DMS 273 (cell line): ENCODE measurements at regions not wholly inside any gene's neighbourhood (a gene's known extent, or its start where the extent isn't known, plus 50 kb on each side); places are given as distances from the start of the nearest gene placed in this dataset.
"Not testable (repeated sequence)": the region's sequence is repeated elsewhere in the genome, so short reads cannot be mapped to it uniquely, and the experiment has no call there.

Experiments
- DNase-seq: peaks from one replicate; lab custom pipeline; 2025; ENCODE audit not compliant: unreplicated experiment; lab: John Stamatoyannopoulos, UW

GRCh38 chr9:115849679-115850412 is 303.7 kb upstream of the PAPPA start:
- no peak for DNase-seq

- DNase-seq: no peak
Observed at GRCh38 chr9:115850548-115851304, 302.9 kb upstream of the PAPPA start.

GRCh38 chr9:115855458-115856133 is 298.0 kb upstream of the PAPPA start:
- no peak for DNase-seq

GRCh38 chr9:115858421-115858820 is 295.2 kb upstream of the PAPPA start:
- not testable (repeated sequence) for DNase-seq

- DNase-seq: no peak
Observed at GRCh38 chr9:115862021-115862420, 291.6 kb upstream of the PAPPA start.

GRCh38 chr9:115864581-115864980 is 289.0 kb upstream of the PAPPA start:
- DNase-seq: no peak

GRCh38 chr9:115867326-115867725 is 286.3 kb upstream of the PAPPA start:
- no peak for DNase-seq

GRCh38 chr9:115877852-115878438 is 275.6 kb upstream of the PAPPA start:
- DNase-seq: no peak

GRCh38 chr9:115879451-115879850 is 274.1 kb upstream of the PAPPA start:
- DNase-seq: no peak

GRCh38 chr9:115880221-115880885 is 273.2 kb upstream of the PAPPA start:
- DNase-seq: no peak

- no peak for DNase-seq
Observed at GRCh38 chr9:115882911-115883310, 270.7 kb upstream of the PAPPA start.

GRCh38 chr9:115883467-115884329 is 269.9 kb upstream of the PAPPA start:
- DNase-seq: peak; percentile 48

- no peak for DNase-seq
Observed at GRCh38 chr9:115884846-115885245, 268.7 kb upstream of the PAPPA start.

- no peak for DNase-seq
Observed at GRCh38 chr9:115888131-115888530, 265.5 kb upstream of the PAPPA start.

- DNase-seq: no peak
Observed at GRCh38 chr9:115891929-115892328, 261.7 kb upstream of the PAPPA start.

GRCh38 chr9:115898478-115898877 is 255.1 kb upstream of the PAPPA start:
- not testable (repeated sequence) for DNase-seq

GRCh38 chr9:115900698-115901097 is 252.9 kb upstream of the PAPPA start:
- DNase-seq: no peak

- no peak for DNase-seq
Observed at GRCh38 chr9:115910959-115911358, 242.6 kb upstream of the PAPPA start.

GRCh38 chr9:115912086-115912485 is 241.5 kb upstream of the PAPPA start:
- DNase-seq: no peak

GRCh38 chr9:115913696-115914095 is 239.9 kb upstream of the PAPPA start:
- DNase-seq: no peak
